HG03442 (cell line): ENCODE measurements at regions not wholly inside any gene's neighbourhood (a gene's known extent, or its start where the extent isn't known, plus 50 kb on each side); places are given as distances from the start of the nearest gene placed in this dataset.

Experiments
- ATAC-seq: cut with Tn5 transposase; IDR thresholded peaks from one replicate; pipeline ENCODE4 v1.9.1; 2021; ENCODE audit warnings: mild to moderate bottlenecking, moderate library complexity; ENCODE audit not compliant: unreplicated experiment

DNA sequence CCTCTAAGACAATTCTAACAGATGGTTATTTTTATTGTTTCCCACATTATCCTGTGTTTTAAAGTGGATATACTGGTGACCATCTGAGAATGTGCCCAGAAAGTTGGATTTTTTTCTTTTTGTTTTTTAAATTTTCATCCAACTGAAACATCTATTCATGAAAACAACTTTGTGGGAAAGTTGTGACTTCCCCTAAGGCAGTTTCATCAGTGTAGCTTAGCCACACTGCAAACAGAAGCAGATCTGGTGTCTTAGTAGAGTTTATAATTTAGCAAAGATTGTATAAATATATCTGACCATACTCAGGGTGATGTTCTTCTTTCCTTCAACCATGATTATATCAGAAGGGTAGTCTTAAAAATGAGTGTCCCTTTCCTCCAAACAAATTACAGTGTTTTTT is 1241.3 kb downstream of the MAT2B start:
- ATAC-seq = no peak

DNA sequence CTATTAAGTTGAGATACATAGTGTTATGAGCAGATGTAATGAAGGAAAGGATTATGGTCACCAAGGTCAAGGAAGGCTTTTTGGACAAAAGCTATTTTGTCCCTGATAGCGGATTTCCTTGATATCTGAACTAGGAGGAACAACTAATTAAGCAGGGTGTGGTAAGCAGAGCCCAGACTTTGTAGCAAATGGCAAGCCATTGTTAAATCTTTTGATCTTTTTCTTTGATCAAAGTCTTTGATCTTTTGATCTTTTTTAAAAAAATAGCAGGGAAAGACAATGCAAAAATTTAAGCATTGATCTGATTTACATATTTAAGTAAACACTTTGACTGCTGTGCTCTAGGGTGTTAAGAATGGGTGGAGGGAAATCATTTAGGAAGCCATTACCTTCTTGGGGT is 1242.0 kb downstream of the MAT2B start:
- no peak for ATAC-seq

DNA sequence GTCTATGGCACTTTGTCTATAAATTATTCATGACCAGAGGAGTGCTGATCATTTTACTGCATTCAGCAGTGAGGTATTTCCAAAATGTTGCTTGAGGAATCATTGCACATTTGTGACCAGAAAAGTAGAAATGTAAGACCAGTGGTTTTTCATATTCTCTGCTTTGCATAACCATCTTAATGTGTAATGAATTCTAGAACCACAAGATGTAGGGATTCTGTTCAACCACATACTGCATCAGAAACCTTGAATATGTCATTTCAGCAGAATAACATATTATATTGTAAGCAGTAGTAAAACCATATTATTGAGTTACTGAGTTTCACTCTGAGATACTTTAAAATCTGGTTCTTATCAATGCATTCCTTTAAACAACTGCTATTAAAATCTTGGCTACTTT is 1243.4 kb downstream of the MAT2B start:
- ATAC-seq = peak; percentile 72

DNA sequence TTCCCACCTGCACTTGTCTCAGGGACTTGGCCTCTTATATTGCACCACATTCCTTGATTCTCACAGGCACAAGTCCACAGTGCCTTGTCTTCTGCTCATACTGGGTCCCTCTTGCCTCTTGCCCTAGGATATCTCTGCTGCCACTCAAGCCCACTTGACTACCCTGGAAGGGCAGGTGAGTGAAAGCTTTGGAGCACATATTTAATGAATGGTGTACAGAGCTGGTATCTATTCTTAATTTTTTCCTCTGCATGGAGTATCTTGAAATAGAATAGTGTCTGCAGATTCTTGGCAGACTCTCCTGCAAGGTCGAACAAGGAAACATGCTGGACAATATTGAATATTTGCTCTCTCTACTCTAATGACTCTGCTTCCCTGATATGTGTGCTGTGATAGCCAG is 1248.0 kb downstream of the MAT2B start:
- ATAC-seq = no peak

DNA sequence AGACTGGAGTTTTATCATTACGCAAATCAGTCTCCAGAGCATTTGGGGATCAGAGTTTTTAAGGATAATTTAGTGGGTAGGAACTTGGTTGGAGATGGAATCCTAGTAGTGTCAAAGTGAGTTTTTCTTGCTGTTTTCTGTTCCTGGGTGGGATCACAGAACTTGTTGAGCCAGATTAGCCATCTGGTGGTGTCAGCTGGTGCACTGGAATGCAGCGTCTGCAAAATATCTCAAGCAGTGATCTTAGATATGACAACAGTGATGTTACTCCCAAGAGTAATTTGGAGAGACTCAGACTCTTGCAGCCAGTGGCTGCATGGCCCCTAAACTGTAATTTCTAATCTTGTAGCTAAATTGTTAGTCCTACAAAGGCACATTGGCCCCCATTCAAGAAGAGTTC is 1257.8 kb downstream of the MAT2B start:
- no peak for ATAC-seq

DNA sequence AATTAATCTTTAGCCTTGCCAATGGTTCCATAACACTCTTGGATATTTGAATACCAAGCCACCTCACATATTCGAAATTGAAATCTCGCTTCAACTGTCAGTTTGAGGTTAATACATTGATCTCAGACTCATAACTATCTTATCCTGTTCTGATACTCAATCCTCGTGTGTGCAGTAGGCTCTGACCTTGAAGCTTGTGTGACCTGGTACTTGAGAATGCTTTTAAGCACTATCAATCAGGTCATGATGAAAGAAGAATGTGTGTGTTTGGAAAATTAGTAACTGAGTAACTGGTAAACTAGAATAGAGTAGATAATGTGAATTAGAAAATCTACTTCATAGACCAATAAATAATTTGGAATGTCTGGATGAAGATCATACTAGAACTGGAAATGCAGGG is 1266.7 kb downstream of the MAT2B start:
- ATAC-seq = no peak

DNA sequence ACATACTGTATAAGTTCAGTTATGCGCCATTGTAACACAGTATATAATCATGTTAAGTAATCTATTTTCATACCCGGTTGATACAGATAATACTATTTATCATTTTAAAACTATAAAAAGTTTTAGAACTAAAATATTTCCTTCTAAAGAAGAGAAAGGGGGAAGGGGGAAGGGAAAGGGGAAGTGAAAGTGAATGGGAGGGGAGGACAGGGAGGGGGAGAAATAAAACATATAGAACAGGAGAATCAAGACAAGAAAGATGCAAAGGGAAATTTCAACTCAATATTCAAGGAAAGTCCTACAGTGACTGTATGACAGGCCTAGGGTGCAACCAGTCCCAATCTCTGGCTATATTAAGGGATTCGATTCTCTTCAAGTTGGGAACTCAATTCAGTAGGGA is 1278.8 kb downstream of the MAT2B start:
- no peak for ATAC-seq

DNA sequence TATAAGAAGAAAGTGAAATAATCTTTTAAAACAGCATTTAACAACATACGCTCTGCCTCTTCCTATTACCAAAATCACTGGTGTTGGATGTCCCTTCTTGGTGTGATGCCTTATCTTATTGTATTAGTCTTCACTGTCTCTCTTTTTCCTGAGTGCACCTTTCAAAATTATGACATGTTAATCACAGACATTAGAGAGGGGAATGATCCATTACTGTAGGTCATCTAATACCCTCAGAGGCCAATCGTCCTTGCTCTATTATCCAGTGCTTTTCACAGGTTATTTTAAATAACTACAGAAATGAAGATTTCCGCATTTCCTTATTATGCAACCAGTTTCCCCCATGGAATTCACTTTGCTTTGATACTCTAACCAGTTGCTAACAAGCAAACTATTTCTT is 1292.7 kb downstream of the MAT2B start:
- no peak for ATAC-seq

DNA sequence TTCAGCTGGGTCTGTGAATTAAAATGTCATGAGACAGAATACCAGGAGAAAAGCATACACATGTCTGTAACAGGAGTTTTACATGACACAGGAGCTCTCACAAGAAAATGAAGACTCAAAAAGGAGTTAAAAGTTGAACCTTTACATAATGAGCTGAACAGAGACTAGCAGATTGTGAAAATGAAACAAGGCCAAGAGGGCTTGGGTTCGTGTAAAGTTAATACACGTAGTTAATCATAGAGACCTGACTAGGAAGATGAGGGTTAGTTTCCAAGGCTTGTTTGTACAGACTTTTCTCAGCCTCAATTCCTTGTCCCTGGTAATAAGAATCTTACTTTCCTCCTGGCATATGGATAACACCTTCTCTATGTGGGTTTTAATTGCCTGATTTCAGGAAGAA is 1294.0 kb downstream of the MAT2B start:
- no peak for ATAC-seq

DNA sequence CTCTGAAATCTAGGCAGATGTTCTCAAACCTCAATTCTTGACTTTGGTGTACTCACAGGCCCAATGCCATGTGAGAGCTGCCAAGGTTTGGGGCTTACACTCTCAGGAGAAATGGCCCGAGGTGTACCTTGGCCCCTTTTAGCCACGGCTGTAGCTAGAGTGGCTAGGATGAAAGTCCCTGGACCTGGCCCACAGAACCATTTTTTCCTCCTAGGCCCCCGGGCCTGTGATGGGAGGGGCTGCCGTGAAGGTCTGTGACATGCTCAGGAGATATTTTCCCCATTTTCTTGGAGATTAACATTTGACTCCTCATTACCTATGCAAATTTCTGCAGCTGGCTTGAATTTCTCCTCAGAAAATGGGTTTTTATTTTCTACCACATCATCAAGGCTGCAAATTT is 1296.5 kb downstream of the MAT2B start:
- ATAC-seq = no peak

DNA sequence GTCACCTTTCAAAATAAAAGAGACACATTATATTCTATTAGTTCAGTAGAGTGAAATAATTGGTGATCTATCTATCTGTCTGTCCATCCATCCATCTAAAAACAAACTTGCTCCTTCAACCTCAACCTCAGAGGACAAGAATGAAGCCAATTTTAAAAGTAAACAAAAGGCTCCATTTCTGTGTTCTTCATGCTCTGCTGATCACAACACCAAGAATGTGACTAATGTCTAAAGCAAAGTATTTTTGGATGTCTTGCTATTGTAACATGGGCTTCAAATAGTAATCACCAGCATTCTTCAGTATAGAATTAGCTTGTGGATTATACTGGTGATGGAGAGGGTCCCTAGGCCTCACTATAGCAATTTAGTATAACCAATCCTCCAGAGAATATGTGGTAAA is 1304.4 kb downstream of the MAT2B start:
- ATAC-seq = peak; percentile 86

DNA sequence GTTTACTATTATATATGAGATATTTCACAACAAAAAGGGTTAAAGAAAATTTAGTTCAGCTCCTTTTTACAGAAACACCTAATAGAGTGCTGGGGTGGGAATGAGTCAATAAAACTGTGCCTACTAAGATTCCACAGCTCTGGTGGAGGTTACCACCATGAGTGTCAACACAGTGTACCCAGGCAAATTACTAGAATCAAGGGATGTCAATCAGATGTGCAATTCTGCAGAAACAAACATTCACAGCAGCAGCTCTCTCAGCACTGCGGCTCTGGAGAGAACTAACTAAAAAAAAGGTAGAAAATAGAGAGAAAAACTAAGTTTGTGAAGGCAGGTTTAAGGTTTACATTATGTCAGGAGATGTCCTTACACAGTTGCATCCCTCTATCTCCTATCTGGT is 1313.0 kb downstream of the MAT2B start:
- no peak for ATAC-seq

DNA sequence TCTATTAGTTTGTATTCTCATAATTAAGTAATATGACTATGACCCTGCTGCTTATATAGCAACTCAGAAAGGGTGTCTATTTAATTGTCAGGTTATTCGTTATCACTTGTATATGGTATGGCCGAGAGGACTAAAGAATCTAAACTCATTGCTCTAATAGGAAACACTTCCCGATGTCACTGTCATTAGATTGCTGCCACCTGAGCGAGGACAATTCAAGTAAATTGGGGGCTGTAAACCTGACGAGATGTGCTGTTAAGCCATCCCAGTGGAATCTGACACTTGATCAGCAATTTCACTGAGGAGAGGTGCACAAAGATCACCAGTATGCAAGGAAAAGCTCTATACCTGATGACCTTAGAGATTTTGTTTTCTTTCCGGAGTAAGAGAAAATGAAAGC is 1319.3 kb downstream of the MAT2B start:
- no peak for ATAC-seq

DNA sequence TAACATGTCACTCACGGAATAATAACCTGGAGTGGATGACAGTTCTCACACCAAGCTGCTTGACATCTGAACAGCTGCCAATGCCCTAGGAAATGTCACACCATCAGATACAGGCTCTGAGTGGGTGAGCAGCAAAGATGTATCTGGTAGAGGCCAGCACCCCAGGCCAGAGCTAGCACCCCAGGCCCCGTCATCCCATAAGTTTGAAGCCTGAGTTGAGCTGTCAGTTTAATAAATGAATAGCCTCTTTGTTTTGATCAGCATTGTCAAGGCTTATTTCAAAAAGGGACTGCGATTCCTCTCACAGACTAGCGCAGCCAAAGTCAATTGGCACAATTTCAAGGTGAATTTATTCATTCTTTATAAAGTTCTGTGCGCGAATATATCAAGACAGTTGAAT is 1327.1 kb downstream of the MAT2B start:
- ATAC-seq = no peak

DNA sequence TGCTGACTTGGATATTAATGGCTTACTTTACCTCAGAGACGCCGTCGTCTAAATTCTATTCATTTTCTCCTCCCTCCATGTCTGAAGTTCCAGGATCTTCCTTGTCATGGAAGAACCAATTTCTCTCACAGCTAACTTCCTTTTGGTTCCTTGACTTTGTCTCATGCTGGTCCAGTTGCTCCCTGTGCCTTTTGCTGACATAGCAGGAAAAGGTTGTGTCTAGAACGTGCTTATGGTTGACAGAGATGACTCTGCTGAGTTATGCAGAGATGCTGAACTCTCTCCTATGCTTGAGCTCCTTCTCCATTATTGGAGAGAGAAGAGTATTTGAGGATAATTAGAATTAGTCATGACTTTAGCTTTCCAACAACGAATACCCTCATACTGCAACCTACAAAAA is 1338.9 kb downstream of the MAT2B start:
- no peak for ATAC-seq

DNA sequence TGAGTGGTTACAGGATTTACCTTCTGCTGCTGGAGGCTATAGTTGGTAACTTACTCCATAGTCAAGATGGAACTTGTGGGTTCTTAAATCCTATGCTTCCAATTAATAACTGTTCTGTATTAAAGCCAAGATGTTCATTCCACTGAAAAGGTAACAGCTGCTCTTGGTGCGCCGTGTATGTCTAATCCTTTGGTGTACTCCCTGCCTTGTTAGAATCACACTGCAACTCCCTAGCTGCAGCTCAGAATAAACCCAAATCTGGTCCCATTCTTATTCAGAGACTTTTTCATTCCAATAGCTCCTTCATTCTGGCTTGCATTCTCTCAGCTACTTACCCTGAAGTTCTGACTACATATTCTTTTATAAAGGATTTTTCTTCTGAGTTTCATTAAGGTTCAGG is 1355.5 kb downstream of the MAT2B start:
- ATAC-seq = no peak

DNA sequence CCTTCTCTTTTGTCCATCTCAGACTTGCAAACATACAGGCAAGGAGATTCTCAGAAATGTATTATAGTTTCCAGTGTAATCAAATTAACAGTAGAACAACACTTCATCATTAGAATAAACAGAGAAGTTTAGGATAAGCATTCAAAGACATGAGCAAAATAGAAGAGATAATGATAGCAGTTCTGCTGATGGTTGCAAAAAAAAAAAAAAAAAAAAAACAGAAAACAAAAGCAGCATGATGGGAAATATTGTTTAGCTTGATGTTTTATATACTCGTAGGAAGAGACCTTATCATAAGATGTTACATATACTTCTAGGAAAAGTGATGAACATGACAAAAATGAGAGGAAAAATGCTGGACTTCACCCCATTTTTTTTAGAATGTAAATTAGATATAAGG is 1356.2 kb downstream of the MAT2B start:
- ATAC-seq = no peak

DNA sequence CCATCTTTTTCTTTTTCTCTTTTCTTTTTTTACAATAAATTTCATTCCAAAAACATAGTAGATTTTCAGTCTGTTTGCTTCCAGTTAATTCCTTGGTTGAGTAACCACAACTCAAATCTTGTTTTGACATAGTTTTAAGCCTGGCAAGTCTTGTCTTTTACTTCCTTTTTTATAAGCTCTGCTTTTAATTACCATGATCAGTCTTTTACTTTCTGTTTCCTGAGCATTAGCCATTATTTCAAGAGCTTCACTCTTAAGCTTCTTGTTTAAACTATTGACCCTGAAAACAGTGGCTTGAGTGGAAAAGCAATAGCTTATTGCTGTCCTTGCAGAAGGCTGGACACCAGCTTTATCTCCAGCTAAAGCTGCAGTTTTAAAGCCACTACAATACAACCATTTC is 1363.3 kb downstream of the MAT2B start:
- peak; percentile 50 for ATAC-seq

DNA sequence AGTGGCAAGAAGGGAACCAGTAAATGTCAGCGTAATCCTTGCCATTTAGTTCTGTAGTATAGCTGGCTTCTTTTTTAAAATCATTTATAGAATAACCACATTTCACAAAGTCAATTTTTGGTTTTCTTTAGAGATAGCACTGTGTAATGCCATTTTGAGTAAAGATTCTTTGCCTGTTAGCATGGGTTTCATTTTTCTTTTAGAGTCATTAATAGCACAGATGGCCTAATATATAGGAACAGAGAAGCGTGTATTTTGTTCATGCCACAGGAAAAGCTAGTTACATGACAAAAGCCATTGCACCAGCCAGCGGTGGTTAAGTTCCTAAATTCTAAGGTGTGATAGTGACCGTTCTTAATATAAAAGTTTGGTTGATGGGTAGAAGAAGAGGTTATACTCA is 1363.9 kb downstream of the MAT2B start:
- ATAC-seq = peak; percentile 36

DNA sequence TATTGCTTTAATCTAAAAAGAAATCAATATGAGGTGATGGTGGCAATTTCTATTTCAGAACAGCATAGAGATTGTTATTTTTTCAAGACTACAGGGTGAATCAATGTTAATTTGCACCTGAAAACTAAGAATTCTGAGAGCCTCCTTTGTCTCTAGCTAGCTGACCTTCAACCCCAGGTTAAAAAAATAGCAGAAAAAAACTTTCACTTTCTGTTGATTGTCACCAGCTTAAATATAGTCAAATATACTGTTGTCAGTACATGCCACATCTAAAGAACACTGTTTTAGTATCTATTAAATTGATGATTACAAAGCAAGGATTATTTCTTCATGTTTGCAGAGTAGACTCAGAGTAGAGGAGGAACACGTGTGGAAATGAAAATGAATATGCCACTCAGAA is 1371.4 kb downstream of the MAT2B start:
- no peak for ATAC-seq

DNA sequence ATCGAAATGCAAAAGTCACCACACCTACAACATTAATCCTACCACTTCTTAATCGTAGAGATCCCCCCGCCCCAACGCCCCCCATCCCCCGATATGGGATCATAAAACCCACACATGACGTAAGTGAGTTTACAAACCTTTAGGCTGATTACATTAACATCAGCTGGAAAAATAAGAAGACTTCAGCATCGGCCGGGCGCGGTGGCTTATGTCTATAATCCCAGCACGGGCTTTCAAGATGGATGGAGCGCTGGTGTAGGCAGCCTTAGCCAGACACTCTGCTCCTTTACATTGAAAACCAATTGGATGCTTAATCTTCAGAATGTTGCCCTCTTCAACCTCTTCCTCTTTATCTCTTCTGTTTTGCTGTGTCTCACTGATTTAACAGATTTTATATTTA is 1376.0 kb downstream of the MAT2B start:
- ATAC-seq = no peak

DNA sequence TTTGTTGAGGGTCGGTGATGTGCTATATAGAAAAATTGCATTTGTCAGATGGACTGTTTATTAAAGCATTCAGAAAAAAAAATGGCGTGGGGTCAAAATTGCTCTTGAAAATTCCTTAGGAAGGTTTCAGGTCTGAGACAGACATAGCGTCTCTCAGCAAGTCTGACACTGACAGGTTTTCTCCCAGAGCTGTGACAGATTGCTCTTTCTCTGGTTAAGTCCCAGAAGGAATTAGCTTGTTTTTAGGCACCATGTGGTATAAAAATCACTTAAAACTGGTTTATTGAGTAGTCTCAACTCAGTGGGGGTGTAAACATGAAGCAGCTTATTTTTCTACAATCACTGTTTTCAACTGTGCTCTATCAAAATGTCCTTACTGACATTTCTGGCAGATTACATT is 1379.8 kb downstream of the MAT2B start:
- ATAC-seq = no peak

DNA sequence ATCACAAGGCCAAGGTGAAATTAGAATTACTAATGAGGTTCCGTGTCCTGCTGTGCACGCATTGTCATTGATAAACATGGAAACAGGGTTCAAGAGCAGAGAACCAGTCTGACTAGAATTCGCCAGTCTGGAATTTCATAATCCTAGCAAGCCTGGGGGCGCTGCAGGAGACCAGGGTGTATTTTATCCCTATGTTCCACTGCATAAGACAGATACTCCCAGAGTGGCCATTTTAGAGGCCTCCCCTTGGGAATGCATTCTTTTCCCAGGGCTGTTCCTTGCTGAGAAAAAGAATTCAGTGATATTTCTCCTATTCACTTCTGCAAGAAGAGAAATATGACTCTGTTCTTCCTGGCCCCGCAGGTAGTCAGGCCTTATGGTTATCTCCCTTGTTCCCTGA is 1387.7 kb downstream of the MAT2B start:
- ATAC-seq = no peak

DNA sequence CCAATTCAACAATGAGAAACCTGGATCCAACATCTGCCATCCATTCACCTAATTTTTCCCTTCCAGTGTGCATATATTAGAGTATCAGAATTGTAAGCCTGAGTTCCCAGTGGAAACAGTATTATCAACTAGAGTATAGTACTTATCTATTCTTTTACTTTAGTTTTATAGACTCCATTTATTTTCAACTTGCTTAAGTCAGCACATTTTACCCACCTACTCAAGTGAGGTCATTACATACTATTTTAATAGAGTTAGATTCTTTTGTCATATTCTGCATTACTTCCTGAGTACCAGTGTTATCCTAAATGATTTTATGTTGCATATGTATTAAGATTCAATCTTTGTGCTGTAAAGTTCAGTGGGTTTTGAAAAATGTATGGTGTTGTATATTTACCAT is 1393.3 kb downstream of the MAT2B start:
- no peak for ATAC-seq
